ENCODE measurements at regions not wholly inside any gene's neighbourhood (a gene's known extent, or its start where the extent isn't known, plus 50 kb on each side); places are given as distances from the start of the nearest gene placed in this dataset.

- no peak overlapping the region for H3K4me3 ChIP-seq (ENCODE audit: low read depth, low read length)
- TF ChIP-seq CTCF (IDR thresholded peaks at IDR 0.05; ENCODE audit: borderline replicate concordance, insufficient read depth, low read depth, low read length): no peak
Observed at GRCh38 chr3:41120460-41120859, 78.8 kb upstream of the CTNNB1 start.

GRCh38 chr3:41125258-41125657 lies 74.0 kb upstream of the CTNNB1 start:
- no peak for TF ChIP-seq CTCF (IDR thresholded peaks at IDR 0.05; ENCODE audit: borderline replicate concordance, insufficient read depth, low read depth, low read length)
- H3K4me3 ChIP-seq (ENCODE audit: low read depth, low read length): no peak overlapping the region

DNA sequence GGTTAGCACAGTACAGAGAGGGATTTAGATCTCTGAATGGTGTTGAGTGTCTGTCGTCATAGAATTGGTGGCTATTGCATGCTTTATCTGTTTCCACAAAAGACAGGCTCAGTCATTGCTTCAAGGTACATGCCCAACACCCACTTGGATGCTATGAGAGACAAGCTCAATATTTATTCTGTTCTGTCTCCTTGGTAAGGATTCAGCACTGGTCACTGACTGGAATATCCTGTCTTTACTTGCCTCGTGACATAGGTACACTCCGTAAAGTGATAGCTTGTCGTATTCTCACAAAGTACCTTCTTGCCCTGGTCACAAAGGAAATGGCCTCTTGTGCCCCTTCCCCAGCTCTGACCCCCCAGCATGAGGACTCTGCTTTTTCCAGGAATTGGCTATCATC lies 72.8 kb upstream of the CTNNB1 start:
- TF ChIP-seq CTCF (IDR thresholded peaks at IDR 0.05; ENCODE audit: borderline replicate concordance, insufficient read depth, low read depth, low read length): no peak
- no peak overlapping the region for H3K4me3 ChIP-seq (ENCODE audit: low read depth, low read length)

- no peak for TF ChIP-seq CTCF (IDR thresholded peaks at IDR 0.05; ENCODE audit: borderline replicate concordance, insufficient read depth, low read depth, low read length)
- no peak overlapping the region for H3K4me3 ChIP-seq (ENCODE audit: low read depth, low read length)
Observed at GRCh38 chr3:41126961-41127360, 72.3 kb upstream of the CTNNB1 start.

- H3K4me3 ChIP-seq (ENCODE audit: low read depth, low read length): no peak overlapping the region
- no peak for TF ChIP-seq CTCF (IDR thresholded peaks at IDR 0.05; ENCODE audit: borderline replicate concordance, insufficient read depth, low read depth, low read length)
Observed at GRCh38 chr3:41127414-41127813, 71.9 kb upstream of the CTNNB1 start.

GRCh38 chr3:41129731-41130130 lies 69.6 kb upstream of the CTNNB1 start:
- no peak for TF ChIP-seq CTCF (IDR thresholded peaks at IDR 0.05; ENCODE audit: borderline replicate concordance, insufficient read depth, low read depth, low read length)

GRCh38 chr3:41131224-41131623 lies 68.1 kb upstream of the CTNNB1 start:
- no peak for TF ChIP-seq CTCF (IDR thresholded peaks at IDR 0.05; ENCODE audit: borderline replicate concordance, insufficient read depth, low read depth, low read length)
- H3K4me3 ChIP-seq (ENCODE audit: low read depth, low read length): no peak overlapping the region

More at GRCh38 chr3:41129731-41130130, 69.6 kb upstream of the CTNNB1 start:
- no peak overlapping the region for H3K4me3 ChIP-seq (ENCODE audit: low read depth, low read length)

All from GM12875 (cell line).